ENCODE measurements at regions not wholly inside any gene's neighbourhood (a gene's known extent, or its start where the extent isn't known, plus 50 kb on each side); places are given as distances from the start of the nearest gene placed in this dataset.

DNA sequence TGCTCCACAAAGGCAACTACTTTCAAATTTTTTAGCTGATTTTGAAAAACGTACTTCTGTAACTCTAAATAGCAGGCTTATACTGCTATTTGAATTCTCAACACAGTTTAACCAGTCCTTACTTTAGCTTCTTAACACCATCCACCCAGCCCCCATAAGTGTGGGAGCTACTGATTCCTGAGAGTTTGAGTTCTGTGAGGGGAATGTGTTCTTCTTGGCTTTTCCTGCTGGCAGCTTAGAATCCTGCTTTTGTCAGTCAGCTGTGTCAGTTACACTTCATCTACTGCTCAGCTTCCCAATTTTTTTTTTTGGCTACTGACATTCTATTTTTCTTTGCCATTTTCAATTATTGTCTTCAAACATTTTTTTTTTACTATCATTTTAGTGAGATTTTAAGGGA lies 440.4 kb downstream of the INSC start:
- TF ChIP-seq, protein P1, sequence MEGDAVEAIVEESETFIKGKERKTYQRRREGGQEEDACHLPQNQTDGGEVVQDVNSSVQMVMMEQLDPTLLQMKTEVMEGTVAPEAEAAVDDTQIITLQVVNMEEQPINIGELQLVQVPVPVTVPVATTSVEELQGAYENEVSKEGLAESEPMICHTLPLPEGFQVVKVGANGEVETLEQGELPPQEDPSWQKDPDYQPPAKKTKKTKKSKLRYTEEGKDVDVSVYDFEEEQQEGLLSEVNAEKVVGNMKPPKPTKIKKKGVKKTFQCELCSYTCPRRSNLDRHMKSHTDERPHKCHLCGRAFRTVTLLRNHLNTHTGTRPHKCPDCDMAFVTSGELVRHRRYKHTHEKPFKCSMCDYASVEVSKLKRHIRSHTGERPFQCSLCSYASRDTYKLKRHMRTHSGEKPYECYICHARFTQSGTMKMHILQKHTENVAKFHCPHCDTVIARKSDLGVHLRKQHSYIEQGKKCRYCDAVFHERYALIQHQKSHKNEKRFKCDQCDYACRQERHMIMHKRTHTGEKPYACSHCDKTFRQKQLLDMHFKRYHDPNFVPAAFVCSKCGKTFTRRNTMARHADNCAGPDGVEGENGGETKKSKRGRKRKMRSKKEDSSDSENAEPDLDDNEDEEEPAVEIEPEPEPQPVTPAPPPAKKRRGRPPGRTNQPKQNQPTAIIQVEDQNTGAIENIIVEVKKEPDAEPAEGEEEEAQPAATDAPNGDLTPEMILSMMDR (conservative IDR thresholded peaks at IDR 0.05): no peak
- no peak for TF ChIP-seq ZFX (IDR thresholded peaks at IDR 0.05)
